HEK293 (cell line): ENCODE measurements at regions not wholly inside any gene's neighbourhood (a gene's known extent, or its start where the extent isn't known, plus 50 kb on each side); places are given as distances from the start of the nearest gene placed in this dataset.

ENCODE experiments used
- CTCF ChIA-PET: fragments of 350-600 bp; formaldehyde crosslinking; extraction: SDS; loops from one replicate; lab custom pipeline; 2021; ENCODE audit warnings: antibody characterized with exemption; lab: Yijun Ruan, JAX
- POLR2A ChIA-PET: fragments of 300-600 bp; formaldehyde crosslinking; extraction: SDS; loops from one replicate; lab custom pipeline; 2020; ENCODE audit warnings: antibody characterized with exemption, inconsistent platforms; lab: Yijun Ruan, JAX
- H3K27ac ChIP-seq: fragments of 200-500 bp; sonication (Bioruptor generic); 2 replicates; pipeline ENCODE4 v1.5.1; 2014; ENCODE audit warnings: low read depth, low read length, control low read depth, inconsistent platforms; ENCODE audit errors: extremely low read depth
- H3K36me3 ChIP-seq, 2 experiments: fragments of 200-500 bp in 1 of 2; sonication (Bioruptor generic) in 1 of 2; 1 replicate in 1 of 2; 2 replicates in 1 of 2; pipeline ENCODE4 v1.5.1; 2014 to 2017; ENCODE audit warnings: inconsistent platforms in 2 of 2, low read length in 2 of 2; ENCODE audit not compliant: control insufficient read depth in 2 of 2, insufficient read depth in 1 of 2
- H3K4me1 ChIP-seq: fragments of 200-500 bp; sonication (Bioruptor generic); 2 replicates; pipeline ENCODE4 v1.5.1; 2014; ENCODE audit warnings: mild to moderate bottlenecking, low read length, inconsistent platforms; ENCODE audit not compliant: control insufficient read depth, insufficient read depth
- H3K4me3 ChIP-seq: 2 replicates; pipeline ENCODE4 v1.5.1; 2011; ENCODE audit warnings: low read depth, mild to moderate bottlenecking, control low read depth, low read length, moderate library complexity
- H3K9me3 ChIP-seq: fragments of 200-500 bp; sonication (Bioruptor generic); 2 replicates; pipeline ENCODE4 v1.5.1; 2014; ENCODE audit warnings: low read depth, low read length, inconsistent platforms; ENCODE audit not compliant: control insufficient read depth, insufficient read depth
- MYNN ChIP-seq: fragments of 450-650 bp; formaldehyde crosslinking; IDR thresholded peaks from 2 replicates; pipeline ENCODE4 v1.5.1; 2016; ENCODE audit warnings: missing biosample characterization, missing genetic modification characterization, borderline replicate concordance
- SETDB1 ChIP-seq: IDR thresholded peaks from one replicate; pipeline ENCODE4 v1.6.1; 2017; ENCODE audit warnings: mild to moderate bottlenecking, low read length, moderate library complexity, mixed read lengths; ENCODE audit not compliant: insufficient read length
- SP7 ChIP-seq: fragments of 450-650 bp; formaldehyde crosslinking; IDR thresholded peaks from 2 replicates; pipeline ENCODE4 v1.5.1; 2016; ENCODE audit warnings: missing biosample characterization, missing genetic modification characterization
- ZBTB1 ChIP-seq: fragments of 450-650 bp; formaldehyde crosslinking; IDR thresholded peaks from 2 replicates; pipeline ENCODE4 v1.5.1; 2016; ENCODE audit warnings: missing biosample characterization, missing genetic modification characterization
- ZFHX2 ChIP-seq: fragments of 450-650 bp; formaldehyde crosslinking; conservative IDR thresholded peaks from 2 replicates; pipeline ENCODE4 v1.5.1; 2016; ENCODE audit warnings: missing biosample characterization, missing genetic modification characterization
- ZNF132 ChIP-seq: fragments of 450-650 bp; formaldehyde crosslinking; IDR thresholded peaks from 2 replicates; pipeline ENCODE4 v1.5.1; 2017; ENCODE audit warnings: missing biosample characterization, missing genetic modification characterization, borderline replicate concordance
- ZNF169 ChIP-seq: fragments of 450-650 bp; formaldehyde crosslinking; IDR thresholded peaks from 2 replicates; pipeline ENCODE4 v1.5.1; 2016; ENCODE audit warnings: missing biosample characterization, missing genetic modification characterization
- ZNF174 ChIP-seq: fragments of 450-650 bp; formaldehyde crosslinking; IDR thresholded peaks from 2 replicates; pipeline ENCODE4 v1.5.0; 2017; ENCODE audit warnings: missing biosample characterization, mild to moderate bottlenecking, missing genetic modification characterization
- ZNF202 ChIP-seq: fragments of 450-650 bp; formaldehyde crosslinking; IDR thresholded peaks from 2 replicates; pipeline ENCODE4 v1.5.1; 2016; ENCODE audit warnings: missing biosample characterization, missing genetic modification characterization, borderline replicate concordance
- ZNF221 ChIP-seq: fragments of 450-650 bp; formaldehyde crosslinking; IDR thresholded peaks from 2 replicates; pipeline ENCODE4 v1.5.1; 2017; ENCODE audit warnings: missing biosample characterization, missing genetic modification characterization, borderline replicate concordance
- ZNF239 ChIP-seq: fragments of 450-650 bp; formaldehyde crosslinking; IDR thresholded peaks from 2 replicates; pipeline ENCODE4 v1.5.1; 2016; ENCODE audit warnings: missing biosample characterization, missing genetic modification characterization
- ZNF266 ChIP-seq: fragments of 450-650 bp; formaldehyde crosslinking; IDR thresholded peaks from 2 replicates; pipeline ENCODE4 v1.5.1; 2016; ENCODE audit warnings: missing biosample characterization, missing genetic modification characterization, low read depth
- ZNF37A ChIP-seq: fragments of 450-650 bp; IDR thresholded peaks from 2 replicates; pipeline ENCODE4 v1.5.1; 2018; ENCODE audit warnings: missing biosample characterization, missing genetic modification characterization
- ZNF530 ChIP-seq: fragments of 450-650 bp; formaldehyde crosslinking; IDR thresholded peaks from 2 replicates; pipeline ENCODE4 v1.5.1; 2016; ENCODE audit warnings: low read depth, missing biosample characterization, missing genetic modification characterization
- ZNF544 ChIP-seq: fragments of 450-650 bp; formaldehyde crosslinking; IDR thresholded peaks from 2 replicates; pipeline ENCODE4 v1.5.0; 2017; ENCODE audit warnings: missing biosample characterization, missing genetic modification characterization
- ZNF707 ChIP-seq: fragments of 450-650 bp; formaldehyde crosslinking; IDR thresholded peaks from 2 replicates; pipeline ENCODE4 v1.5.1; 2016; ENCODE audit warnings: missing biosample characterization, missing genetic modification characterization
- ZNF776 ChIP-seq: fragments of 450-650 bp; formaldehyde crosslinking; IDR thresholded peaks from 2 replicates; pipeline ENCODE4 v1.5.0; 2017; ENCODE audit warnings: missing biosample characterization, missing genetic modification characterization, borderline replicate concordance
- ZNF792 ChIP-seq: fragments of 450-650 bp; formaldehyde crosslinking; IDR thresholded peaks from 2 replicates; pipeline ENCODE4 v1.5.1; 2016; ENCODE audit warnings: missing biosample characterization, missing genetic modification characterization
- ZNF830 ChIP-seq: fragments of 450-650 bp; IDR thresholded peaks from 2 replicates; pipeline ENCODE4 v1.5.0; 2018; ENCODE audit warnings: missing biosample characterization, missing genetic modification characterization, low read depth, mild to moderate bottlenecking, moderate library complexity
- TF ChIP-seq, protein P1 (sequence below): fragments of 450-650 bp; formaldehyde crosslinking; IDR thresholded peaks from 2 replicates; pipeline ENCODE4 v1.5.1; 2016; ENCODE audit warnings: missing biosample characterization, missing genetic modification characterization
- TF ChIP-seq, protein P2 (sequence below): fragments of 450-650 bp; formaldehyde crosslinking; IDR thresholded peaks from 2 replicates; pipeline ENCODE4 v1.5.1; 2016; ENCODE audit warnings: missing biosample characterization, missing genetic modification characterization, borderline replicate concordance
- TF ChIP-seq, protein P3 (sequence below): fragments of 450-650 bp; formaldehyde crosslinking; IDR thresholded peaks from 2 replicates; pipeline ENCODE4 v1.5.1; 2016; ENCODE audit warnings: missing biosample characterization, missing genetic modification characterization, borderline replicate concordance
- TF ChIP-seq, protein P4 (sequence below): fragments of 450-650 bp; formaldehyde crosslinking; IDR thresholded peaks from 2 replicates; pipeline ENCODE4 v1.5.1; 2016; ENCODE audit warnings: missing biosample characterization, missing genetic modification characterization
- TF ChIP-seq, protein P5 (sequence below): fragments of 450-650 bp; formaldehyde crosslinking; IDR thresholded peaks from 2 replicates; pipeline ENCODE4 v1.5.1; 2017; ENCODE audit warnings: missing biosample characterization, missing genetic modification characterization
- TF ChIP-seq, protein P6 (sequence below): fragments of 450-650 bp; IDR thresholded peaks from 2 replicates; pipeline ENCODE4 v1.5.1; 2018; ENCODE audit warnings: missing biosample characterization, mild to moderate bottlenecking, missing genetic modification characterization

DNA sequence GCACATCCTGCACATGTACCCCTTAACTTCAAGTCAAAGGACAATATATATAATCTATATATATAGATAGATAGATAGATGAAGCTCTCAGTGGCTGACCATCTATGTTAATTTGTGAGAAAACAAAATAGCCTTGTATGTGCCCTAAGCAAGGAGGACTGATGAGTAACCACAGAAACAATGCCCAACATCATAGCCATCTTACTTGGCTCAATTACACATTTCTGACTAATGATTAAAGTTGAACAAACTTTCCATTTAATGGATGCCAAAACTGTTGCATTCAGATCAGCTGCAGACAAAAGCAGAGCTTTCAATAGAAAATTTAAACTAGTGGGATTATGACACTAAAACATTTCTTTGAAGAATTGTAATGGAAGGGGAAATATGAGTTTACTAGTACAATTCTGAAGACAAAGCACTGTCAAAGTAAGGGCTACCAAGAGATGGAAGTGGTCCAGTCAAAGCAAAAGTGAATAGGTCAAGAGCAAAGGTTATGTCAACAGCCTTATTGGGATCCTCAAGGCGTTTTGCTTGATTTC lies 1188.2 kb upstream of the RAG2 start (continued):
- no peak for TF ChIP-seq ZNF830
- TF ChIP-seq, all 188 proteins: peak for 0

DNA sequence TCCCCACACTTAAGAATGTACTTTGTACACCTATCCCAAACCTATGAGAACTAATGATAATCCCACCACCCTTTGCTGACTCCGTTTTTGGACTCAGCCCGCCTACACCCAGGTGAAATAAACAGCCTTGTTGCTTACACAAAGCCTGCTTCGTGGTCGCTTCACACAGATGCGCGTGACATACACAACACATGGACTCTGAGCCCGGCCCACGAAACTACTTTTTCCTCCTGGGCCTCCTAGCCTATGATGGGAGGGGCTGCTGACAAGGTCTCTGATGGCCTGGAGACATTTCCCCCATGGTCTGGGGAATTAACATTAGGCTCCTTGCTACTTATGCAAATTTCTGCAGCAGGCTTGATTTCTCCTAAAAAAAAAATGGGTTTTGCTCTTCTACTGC lies 1176.4 kb upstream of the RAG2 start:
- Histone ChIP-seq H3K9me3 (no peaks in the 10 kb centered on the region), H3K4me1 (no peaks in the 10 kb centered on the region), H3K4me3 (no peak overlapping the region), H3K27ac (no peak overlapping the region), H3K36me3 (no peaks in the 10 kb centered on the region)
- POLR2A ChIA-PET, result no interaction called here
- CTCF ChIA-PET, result no interaction called here
- TF ChIP-seq ZNF132, result no peak

DNA sequence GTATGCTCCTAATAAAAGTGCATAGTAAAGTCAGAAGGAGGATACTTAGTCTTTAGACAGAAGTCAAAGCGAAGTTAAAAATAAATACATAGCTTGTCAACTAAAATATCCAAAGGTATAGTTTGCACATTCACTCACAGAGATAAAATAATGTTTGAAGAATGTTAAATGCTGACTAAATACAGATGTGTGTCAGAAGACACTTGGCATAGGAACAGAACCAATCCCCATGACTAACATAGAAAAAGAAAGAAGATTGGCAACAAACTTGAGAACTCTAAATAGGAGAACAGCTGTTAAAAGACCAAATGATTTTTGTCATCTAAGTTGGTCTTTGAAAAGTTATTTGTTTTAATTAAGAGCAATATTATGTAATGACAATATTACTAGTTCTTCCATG lies 1172.1 kb upstream of the RAG2 start:
- H3K27ac ChIP-seq, result no peak overlapping the region

DNA sequence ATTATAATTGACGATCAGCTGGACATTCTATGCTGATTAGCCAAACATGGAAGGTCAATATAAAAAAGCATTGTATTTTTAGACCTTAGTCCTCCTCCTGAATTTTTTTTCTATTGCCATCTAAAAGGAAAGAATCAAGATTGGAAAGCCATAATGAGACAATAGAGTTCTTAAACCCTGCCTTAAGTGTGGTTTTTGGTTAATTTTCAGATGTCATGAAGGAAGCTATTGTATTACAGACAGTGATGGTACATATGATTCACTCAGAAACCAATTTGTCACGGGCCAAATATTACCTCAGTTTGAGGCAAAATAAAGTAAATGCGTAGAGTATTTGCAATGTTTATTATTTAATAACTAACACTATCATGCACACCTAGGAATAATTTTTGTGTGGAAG lies 1164.0 kb upstream of the RAG2 start:
- POLR2A ChIA-PET, result no interaction called here
- CTCF ChIA-PET, result no interaction called here
- H3K27ac ChIP-seq, result no peak overlapping the region
- TF ChIP-seq SETDB1 (no peak), ZNF707 (tag by site-specific recombination) (no peak), ZNF239 (tag by site-specific recombination) (no peak), ZNF266 (tag by site-specific recombination) (no peak)
- TF ChIP-seq, protein P1, sequence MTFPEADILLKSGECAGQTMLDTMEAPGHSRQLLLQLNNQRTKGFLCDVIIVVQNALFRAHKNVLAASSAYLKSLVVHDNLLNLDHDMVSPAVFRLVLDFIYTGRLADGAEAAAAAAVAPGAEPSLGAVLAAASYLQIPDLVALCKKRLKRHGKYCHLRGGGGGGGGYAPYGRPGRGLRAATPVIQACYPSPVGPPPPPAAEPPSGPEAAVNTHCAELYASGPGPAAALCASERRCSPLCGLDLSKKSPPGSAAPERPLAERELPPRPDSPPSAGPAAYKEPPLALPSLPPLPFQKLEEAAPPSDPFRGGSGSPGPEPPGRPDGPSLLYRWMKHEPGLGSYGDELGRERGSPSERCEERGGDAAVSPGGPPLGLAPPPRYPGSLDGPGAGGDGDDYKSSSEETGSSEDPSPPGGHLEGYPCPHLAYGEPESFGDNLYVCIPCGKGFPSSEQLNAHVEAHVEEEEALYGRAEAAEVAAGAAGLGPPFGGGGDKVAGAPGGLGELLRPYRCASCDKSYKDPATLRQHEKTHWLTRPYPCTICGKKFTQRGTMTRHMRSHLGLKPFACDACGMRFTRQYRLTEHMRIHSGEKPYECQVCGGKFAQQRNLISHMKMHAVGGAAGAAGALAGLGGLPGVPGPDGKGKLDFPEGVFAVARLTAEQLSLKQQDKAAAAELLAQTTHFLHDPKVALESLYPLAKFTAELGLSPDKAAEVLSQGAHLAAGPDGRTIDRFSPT (tag by site-specific recombination), result no peak
- TF ChIP-seq, protein P2, sequence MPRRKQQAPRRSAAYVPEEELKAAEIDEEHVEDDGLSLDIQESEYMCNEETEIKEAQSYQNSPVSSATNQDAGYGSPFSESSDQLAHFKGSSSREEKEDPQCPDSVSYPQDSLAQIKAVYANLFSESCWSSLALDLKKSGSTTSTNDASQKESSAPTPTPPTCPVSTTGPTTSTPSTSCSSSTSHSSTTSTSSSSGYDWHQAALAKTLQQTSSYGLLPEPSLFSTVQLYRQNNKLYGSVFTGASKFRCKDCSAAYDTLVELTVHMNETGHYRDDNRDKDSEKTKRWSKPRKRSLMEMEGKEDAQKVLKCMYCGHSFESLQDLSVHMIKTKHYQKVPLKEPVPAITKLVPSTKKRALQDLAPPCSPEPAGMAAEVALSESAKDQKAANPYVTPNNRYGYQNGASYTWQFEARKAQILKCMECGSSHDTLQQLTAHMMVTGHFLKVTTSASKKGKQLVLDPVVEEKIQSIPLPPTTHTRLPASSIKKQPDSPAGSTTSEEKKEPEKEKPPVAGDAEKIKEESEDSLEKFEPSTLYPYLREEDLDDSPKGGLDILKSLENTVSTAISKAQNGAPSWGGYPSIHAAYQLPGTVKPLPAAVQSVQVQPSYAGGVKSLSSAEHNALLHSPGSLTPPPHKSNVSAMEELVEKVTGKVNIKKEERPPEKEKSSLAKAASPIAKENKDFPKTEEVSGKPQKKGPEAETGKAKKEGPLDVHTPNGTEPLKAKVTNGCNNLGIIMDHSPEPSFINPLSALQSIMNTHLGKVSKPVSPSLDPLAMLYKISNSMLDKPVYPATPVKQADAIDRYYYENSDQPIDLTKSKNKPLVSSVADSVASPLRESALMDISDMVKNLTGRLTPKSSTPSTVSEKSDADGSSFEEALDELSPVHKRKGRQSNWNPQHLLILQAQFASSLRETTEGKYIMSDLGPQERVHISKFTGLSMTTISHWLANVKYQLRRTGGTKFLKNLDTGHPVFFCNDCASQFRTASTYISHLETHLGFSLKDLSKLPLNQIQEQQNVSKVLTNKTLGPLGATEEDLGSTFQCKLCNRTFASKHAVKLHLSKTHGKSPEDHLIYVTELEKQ (tag by site-specific recombination), result no peak

More for the DNA sequence above, 1172.1 kb upstream of the RAG2 start:
- POLR2A ChIA-PET, result no interaction called here
- Histone ChIP-seq H3K36me3 (no peaks in the 10 kb centered on the region), H3K4me1 (no peaks in the 10 kb centered on the region), H3K9me3 (no peaks in the 10 kb centered on the region), H3K4me3 (no peak overlapping the region)
- CTCF ChIA-PET, result no interaction called here
- TF ChIP-seq ZNF37A (tag by site-specific recombination) (no peak), MYNN (tag by site-specific recombination) (no peak), ZNF174 (tag by site-specific recombination) (no peak), ZNF221 (tag by site-specific recombination) (no peak), SP7 (no peak), ZNF530 (tag by site-specific recombination) (no peak), ZNF202 (tag by site-specific recombination) (no peak), ZNF792 (no peak), ZFHX2 (tag by site-specific recombination) (no peak), ZNF776 (tag by site-specific recombination) (no peak), ZNF544 (tag by site-specific recombination) (no peak), ZNF169 (tag by site-specific recombination) (no peak), ZBTB1 (tag by site-specific recombination) (no peak)
- TF ChIP-seq, protein P3, sequence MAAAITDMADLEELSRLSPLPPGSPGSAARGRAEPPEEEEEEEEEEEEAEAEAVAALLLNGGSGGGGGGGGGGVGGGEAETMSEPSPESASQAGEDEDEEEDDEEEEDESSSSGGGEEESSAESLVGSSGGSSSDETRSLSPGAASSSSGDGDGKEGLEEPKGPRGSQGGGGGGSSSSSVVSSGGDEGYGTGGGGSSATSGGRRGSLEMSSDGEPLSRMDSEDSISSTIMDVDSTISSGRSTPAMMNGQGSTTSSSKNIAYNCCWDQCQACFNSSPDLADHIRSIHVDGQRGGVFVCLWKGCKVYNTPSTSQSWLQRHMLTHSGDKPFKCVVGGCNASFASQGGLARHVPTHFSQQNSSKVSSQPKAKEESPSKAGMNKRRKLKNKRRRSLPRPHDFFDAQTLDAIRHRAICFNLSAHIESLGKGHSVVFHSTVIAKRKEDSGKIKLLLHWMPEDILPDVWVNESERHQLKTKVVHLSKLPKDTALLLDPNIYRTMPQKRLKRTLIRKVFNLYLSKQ (tag by site-specific recombination), result no peak
- TF ChIP-seq, protein P4, sequence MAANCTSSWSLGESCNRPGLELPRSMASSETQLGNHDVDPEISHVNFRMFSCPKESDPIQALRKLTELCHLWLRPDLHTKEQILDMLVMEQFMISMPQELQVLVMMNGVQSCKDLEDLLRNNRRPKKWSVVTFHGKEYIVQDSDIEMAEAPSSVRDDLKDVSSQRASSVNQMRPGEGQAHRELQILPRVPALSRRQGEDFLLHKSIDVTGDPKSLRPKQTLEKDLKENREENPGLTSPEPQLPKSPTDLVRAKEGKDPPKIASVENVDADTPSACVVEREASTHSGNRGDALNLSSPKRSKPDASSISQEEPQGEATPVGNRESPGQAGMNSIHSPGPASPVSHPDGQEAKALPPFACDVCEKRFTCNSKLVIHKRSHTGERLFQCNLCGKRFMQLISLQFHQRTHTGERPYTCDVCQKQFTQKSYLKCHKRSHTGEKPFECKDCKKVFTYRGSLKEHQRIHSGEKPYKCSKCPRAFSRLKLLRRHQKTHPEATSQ (tag by site-specific recombination), result no peak
- TF ChIP-seq, protein P5, sequence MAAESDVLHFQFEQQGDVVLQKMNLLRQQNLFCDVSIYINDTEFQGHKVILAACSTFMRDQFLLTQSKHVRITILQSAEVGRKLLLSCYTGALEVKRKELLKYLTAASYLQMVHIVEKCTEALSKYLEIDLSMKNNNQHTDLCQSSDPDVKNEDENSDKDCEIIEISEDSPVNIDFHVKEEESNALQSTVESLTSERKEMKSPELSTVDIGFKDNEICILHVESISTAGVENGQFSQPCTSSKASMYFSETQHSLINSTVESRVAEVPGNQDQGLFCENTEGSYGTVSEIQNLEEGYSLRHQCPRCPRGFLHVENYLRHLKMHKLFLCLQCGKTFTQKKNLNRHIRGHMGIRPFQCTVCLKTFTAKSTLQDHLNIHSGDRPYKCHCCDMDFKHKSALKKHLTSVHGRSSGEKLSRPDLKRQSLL, result no peak
- TF ChIP-seq, protein P6, sequence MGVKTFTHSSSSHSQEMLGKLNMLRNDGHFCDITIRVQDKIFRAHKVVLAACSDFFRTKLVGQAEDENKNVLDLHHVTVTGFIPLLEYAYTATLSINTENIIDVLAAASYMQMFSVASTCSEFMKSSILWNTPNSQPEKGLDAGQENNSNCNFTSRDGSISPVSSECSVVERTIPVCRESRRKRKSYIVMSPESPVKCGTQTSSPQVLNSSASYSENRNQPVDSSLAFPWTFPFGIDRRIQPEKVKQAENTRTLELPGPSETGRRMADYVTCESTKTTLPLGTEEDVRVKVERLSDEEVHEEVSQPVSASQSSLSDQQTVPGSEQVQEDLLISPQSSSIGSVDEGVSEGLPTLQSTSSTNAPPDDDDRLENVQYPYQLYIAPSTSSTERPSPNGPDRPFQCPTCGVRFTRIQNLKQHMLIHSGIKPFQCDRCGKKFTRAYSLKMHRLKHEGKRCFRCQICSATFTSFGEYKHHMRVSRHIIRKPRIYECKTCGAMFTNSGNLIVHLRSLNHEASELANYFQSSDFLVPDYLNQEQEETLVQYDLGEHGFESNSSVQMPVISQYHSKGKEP (tag by site-specific recombination), result no peak

More for the DNA sequence above, 1164.0 kb upstream of the RAG2 start:
- no peaks in the 10 kb centered on the region for H3K36me3 ChIP-seq
- no peaks in the 10 kb centered on the region for H3K9me3 ChIP-seq
- no peak overlapping the region for H3K4me3 ChIP-seq
- no peaks in the 10 kb centered on the region for H3K4me1 ChIP-seq
